Activated CD4-positive, alpha-beta T cell treated with anti-CD3 and anti-CD28 coated beads for 1 hour (primary cell): ENCODE measurements at regions not wholly inside any gene's neighbourhood (a gene's known extent, or its start where the extent isn't known, plus 50 kb on each side); places are given as distances from the start of the nearest gene placed in this dataset.

Source experiments
- DNase-seq: peaks from one replicate; pipeline ENCODE4 v3.0.0-alpha.2; 2020

- DNase-seq, result no peak
These were observed 465.6 kb upstream of the KIF2A start for GRCh38 chr5:61840361-61840760.

GRCh38 chr5:61842840-61843239, 463.2 kb upstream of the KIF2A start:
- no peak for DNase-seq

- DNase-seq, result no peak
These were observed 455.3 kb upstream of the KIF2A start for GRCh38 chr5:61850696-61851095.

- no peak for DNase-seq
These were observed 451.5 kb upstream of the KIF2A start for GRCh38 chr5:61854531-61854930.

- no peak for DNase-seq
These were observed 445.0 kb upstream of the KIF2A start for GRCh38 chr5:61860978-61861377.

- DNase-seq, result no peak
These were observed 439.1 kb upstream of the KIF2A start for GRCh38 chr5:61866930-61867329.

- DNase-seq, result no peak
These were observed 436.7 kb upstream of the KIF2A start for GRCh38 chr5:61869333-61869732.

GRCh38 chr5:61878471-61878870, 427.5 kb upstream of the KIF2A start:
- no peak for DNase-seq

- no peak for DNase-seq
These were observed 424.1 kb upstream of the KIF2A start for GRCh38 chr5:61881821-61882487.

- DNase-seq, result no peak
These were observed 423.0 kb upstream of the KIF2A start for GRCh38 chr5:61882901-61883500.

- DNase-seq, result no peak
These were observed 421.7 kb upstream of the KIF2A start for GRCh38 chr5:61884252-61884855.

GRCh38 chr5:61886214-61886613, 419.8 kb upstream of the KIF2A start:
- DNase-seq, result no peak

- DNase-seq, result no peak
These were observed 418.7 kb upstream of the KIF2A start for GRCh38 chr5:61887271-61887670.

GRCh38 chr5:61894046-61894445, 412.0 kb upstream of the KIF2A start:
- DNase-seq, result no peak

- DNase-seq, result no peak
These were observed 409.2 kb upstream of the KIF2A start for GRCh38 chr5:61896811-61897210.

GRCh38 chr5:61897251-61897650, 408.8 kb upstream of the KIF2A start:
- no peak for DNase-seq

GRCh38 chr5:61901997-61902396, 404.0 kb upstream of the KIF2A start:
- DNase-seq, result no peak

GRCh38 chr5:61904730-61905129, 401.3 kb upstream of the KIF2A start:
- DNase-seq, result no peak

- DNase-seq, result no peak
These were observed 400.4 kb upstream of the KIF2A start for GRCh38 chr5:61905613-61906012.

GRCh38 chr5:61906820-61907219, 399.2 kb upstream of the KIF2A start:
- DNase-seq, result no peak

- DNase-seq, result no peak
These were observed 398.0 kb upstream of the KIF2A start for GRCh38 chr5:61907995-61908394.

- no peak for DNase-seq
These were observed 395.2 kb upstream of the KIF2A start for GRCh38 chr5:61910771-61911170.

GRCh38 chr5:61912559-61912958, 393.4 kb upstream of the KIF2A start:
- no peak for DNase-seq

GRCh38 chr5:61915646-61916045, 390.4 kb upstream of the KIF2A start:
- no peak for DNase-seq
